ENCODE measurements at regions not wholly inside any gene's neighbourhood (a gene's known extent, or its start where the extent isn't known, plus 50 kb on each side); places are given as distances from the start of the nearest gene placed in this dataset.

GRCh38 chr11:45556851-45557707, 108.3 kb downstream of the CHST1 start:
- Histone ChIP-seq H3K27ac (no peak overlapping the region), H3K9me3 (peaks cover 0 to 8% (median 3%) of the 10 kb centered on the region in 4 donors), H3K36me3 (no peaks in the 10 kb centered on the region), H3K4me3 (no peak overlapping the region), H3K4me1 (no peaks in the 10 kb centered on the region), H3K27me3 (peaks cover 0 to 29% (median 5%) of the 10 kb centered on the region in 3 donors)
- TF ChIP-seq POLR2A (IDR thresholded peaks at IDR 0.05) (no peak), EP300 (IDR thresholded peaks at IDR 0.05) (no peak), POLR2AphosphoS5 (IDR thresholded peaks at IDR 0.05) (no peak), CTCF (IDR thresholded peaks at IDR 0.05) (no peak)
- intact Hi-C loops (cut with DNase I; ENCODE audit: low total_unique reads), result no loop called here
- WGBS, 5 donors, result 59 to 68% (median 66%) methylated on average over 10 of the region's 10 CpGs
- no peak for DNase-seq

- TF ChIP-seq EP300 (IDR thresholded peaks at IDR 0.05) (no peak), POLR2AphosphoS5 (IDR thresholded peaks at IDR 0.05) (no peak), CTCF (IDR thresholded peaks at IDR 0.05) (no peak), POLR2A (IDR thresholded peaks at IDR 0.05) (no peak)
- H3K27me3 ChIP-seq, result peaks cover 0 to 11% (median 0%) of the 10 kb centered on the region in 3 donors
- WGBS, 5 donors, result 40 to 51% (median 42%) methylated on average over 10 to 14 of the region's 14 CpGs
- no peaks in the 10 kb centered on the region for H3K36me3 ChIP-seq
- H3K4me1 ChIP-seq, result no peaks in the 10 kb centered on the region
- H3K9me3 ChIP-seq, result peaks cover 0 to 8% (median 3%) of the 10 kb centered on the region in 4 donors
- H3K27ac ChIP-seq, result no peak overlapping the region
- H3K4me3 ChIP-seq, result no peak overlapping the region
- intact Hi-C loops (cut with DNase I; ENCODE audit: low total_unique reads), result no loop called here
- no peak for DNase-seq
These were observed 111.0 kb downstream of the CHST1 start for GRCh38 chr11:45554230-45554967.

- intact Hi-C loops (cut with DNase I; ENCODE audit: low total_unique reads), result no loop called here
- Histone ChIP-seq H3K27ac (no peak overlapping the region), H3K36me3 (no peaks in the 10 kb centered on the region), H3K27me3 (peaks cover 0 to 11% (median 0%) of the 10 kb centered on the region in 3 donors), H3K4me1 (no peaks in the 10 kb centered on the region), H3K4me3 (no peak overlapping the region), H3K9me3 (peaks cover 0 to 8% (median 3%) of the 10 kb centered on the region in 4 donors)
- no peak for DNase-seq
- TF ChIP-seq POLR2A (IDR thresholded peaks at IDR 0.05), result no peak
- TF ChIP-seq EP300 (IDR thresholded peaks at IDR 0.05), result no peak
- TF ChIP-seq CTCF (IDR thresholded peaks at IDR 0.05), result no peak
- TF ChIP-seq POLR2AphosphoS5 (IDR thresholded peaks at IDR 0.05), result no peak
- 77 to 85% (median 84%) methylated on average over 9 of the region's 9 CpGs for WGBS, 5 donors
These were observed 112.0 kb downstream of the CHST1 start for GRCh38 chr11:45553383-45553936.

- WGBS, 5 donors, result 74 to 78% (median 75%) methylated on average over 10 of the region's 10 CpGs
- intact Hi-C loops (cut with DNase I; ENCODE audit: low total_unique reads), result no loop called here
- DNase-seq, result no peak
These were observed 114.2 kb downstream of the CHST1 start for GRCh38 chr11:45551191-45551713.

More at GRCh38 chr11:45551191-45551713, 114.2 kb downstream of the CHST1 start:
- H3K27ac ChIP-seq, result no peak overlapping the region
- H3K9me3 ChIP-seq, result no peaks in the 10 kb centered on the region
- TF ChIP-seq EP300 (IDR thresholded peaks at IDR 0.05) (no peak), CTCF (IDR thresholded peaks at IDR 0.05) (no peak), POLR2A (IDR thresholded peaks at IDR 0.05) (no peak), POLR2AphosphoS5 (IDR thresholded peaks at IDR 0.05) (no peak)
- no peak overlapping the region for H3K4me3 ChIP-seq
- no peaks in the 10 kb centered on the region for H3K4me1 ChIP-seq
- H3K27me3 ChIP-seq, result peaks cover 0 to 5% (median 0%) of the 10 kb centered on the region in 3 donors
- H3K36me3 ChIP-seq, result no peaks in the 10 kb centered on the region

All from stomach (tissue), 8 donors.